Right atrium auricular region (tissue), 2 donors: ENCODE measurements at regions not wholly inside any gene's neighbourhood (a gene's known extent, or its start where the extent isn't known, plus 50 kb on each side); places are given as distances from the start of the nearest gene placed in this dataset.

Experiments
- DNase-seq: peaks from one replicate; pipeline ENCODE4 v3.0.0-alpha.2; 2019; ENCODE audit warnings: low spot score
- H3K27ac ChIP-seq, 2 donors: fragments of 200-600 bp; sonication (generic); 1 replicate in 1 of 2; 2 replicates in 1 of 2; pipeline ENCODE4 v1.5.1; 2016 to 2019
- H3K27me3 ChIP-seq, 2 donors: fragments of 200-600 bp; sonication (generic); one replicate each; pipeline versions ENCODE4 v1.5.1 to v1.6.0; 2017 to 2019
- H3K36me3 ChIP-seq: fragments of 200-600 bp; sonication (generic); one replicate; pipeline ENCODE4 v1.5.1; 2016
- H3K4me1 ChIP-seq, 2 donors: fragments of 200-600 bp; sonication (generic); one replicate each; pipeline versions ENCODE4 v1.5.1 to v1.6.0; 2017 to 2019
- H3K4me3 ChIP-seq, 2 donors: fragments of 200-600 bp; sonication (generic); 1 replicate in 1 of 2; 2 replicates in 1 of 2; pipeline ENCODE4 v1.5.1; 2017 to 2019; ENCODE audit warnings: mild to moderate bottlenecking in 1 of 2, moderate library complexity in 1 of 2
- H3K9me3 ChIP-seq, 2 donors: fragments of 200-600 bp; sonication (generic); one replicate each; pipeline ENCODE4 v1.5.1; 2019
- TF ChIP-seq, protein P1 (sequence below), 2 donors: fragments of 200-600 bp; sonication (generic); IDR thresholded peaks; one replicate each; pipeline ENCODE4 v1.5.1; 2019; ENCODE audit warnings: antibody characterized with exemption in 2 of 2

DNA sequence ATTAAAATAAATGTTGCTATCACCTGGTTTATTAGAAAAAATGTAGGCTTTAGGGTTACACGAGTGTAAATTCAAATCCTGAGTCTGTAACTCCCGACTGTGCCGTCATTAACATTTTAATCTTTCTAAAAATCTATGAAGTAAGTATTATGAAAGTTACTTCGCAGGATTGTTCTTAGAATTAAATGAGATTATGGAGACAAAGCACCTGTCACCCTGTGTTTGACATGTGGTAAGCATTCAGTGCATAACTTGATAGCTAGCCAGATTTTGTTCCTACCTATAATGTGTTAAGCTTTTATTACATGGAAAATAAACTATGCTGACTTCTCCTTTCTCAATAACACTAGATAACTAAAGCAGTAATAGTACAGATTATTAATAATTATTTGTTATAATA, 429.7 kb upstream of the MMS22L start:
- H3K9me3 ChIP-seq: no peaks in the 10 kb centered on the region
- H3K4me3 ChIP-seq: no peak overlapping the region
- H3K4me1 ChIP-seq: no peaks in the 10 kb centered on the region
- no peak overlapping the region for H3K27ac ChIP-seq
- DNase-seq: no peak
- TF ChIP-seq, protein P1, sequence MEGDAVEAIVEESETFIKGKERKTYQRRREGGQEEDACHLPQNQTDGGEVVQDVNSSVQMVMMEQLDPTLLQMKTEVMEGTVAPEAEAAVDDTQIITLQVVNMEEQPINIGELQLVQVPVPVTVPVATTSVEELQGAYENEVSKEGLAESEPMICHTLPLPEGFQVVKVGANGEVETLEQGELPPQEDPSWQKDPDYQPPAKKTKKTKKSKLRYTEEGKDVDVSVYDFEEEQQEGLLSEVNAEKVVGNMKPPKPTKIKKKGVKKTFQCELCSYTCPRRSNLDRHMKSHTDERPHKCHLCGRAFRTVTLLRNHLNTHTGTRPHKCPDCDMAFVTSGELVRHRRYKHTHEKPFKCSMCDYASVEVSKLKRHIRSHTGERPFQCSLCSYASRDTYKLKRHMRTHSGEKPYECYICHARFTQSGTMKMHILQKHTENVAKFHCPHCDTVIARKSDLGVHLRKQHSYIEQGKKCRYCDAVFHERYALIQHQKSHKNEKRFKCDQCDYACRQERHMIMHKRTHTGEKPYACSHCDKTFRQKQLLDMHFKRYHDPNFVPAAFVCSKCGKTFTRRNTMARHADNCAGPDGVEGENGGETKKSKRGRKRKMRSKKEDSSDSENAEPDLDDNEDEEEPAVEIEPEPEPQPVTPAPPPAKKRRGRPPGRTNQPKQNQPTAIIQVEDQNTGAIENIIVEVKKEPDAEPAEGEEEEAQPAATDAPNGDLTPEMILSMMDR (IDR thresholded peaks at IDR 0.05): no peak
- H3K27me3 ChIP-seq: no peaks in the 10 kb centered on the region
- no peaks in the 10 kb centered on the region for H3K36me3 ChIP-seq

DNA sequence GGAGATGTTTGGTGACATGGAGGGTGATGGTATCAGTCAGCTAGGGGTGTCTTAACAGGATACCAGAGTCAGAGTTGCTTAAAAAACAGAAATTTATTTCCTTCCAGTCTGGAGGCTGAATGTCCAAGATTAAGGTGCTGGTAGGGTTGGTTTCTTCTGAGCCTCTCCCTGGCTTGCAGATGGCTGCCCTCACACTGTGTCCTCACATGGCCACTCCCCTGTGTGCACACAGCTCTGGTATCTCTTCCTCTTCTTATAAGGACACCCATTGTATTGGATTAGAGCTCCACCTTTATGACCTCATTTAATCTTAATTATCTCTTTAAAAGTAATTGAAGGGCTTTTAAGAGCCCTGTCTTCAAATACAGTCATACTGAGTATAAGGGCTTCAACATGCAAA, 431.8 kb upstream of the MMS22L start:
- H3K4me3 ChIP-seq: no peak overlapping the region
- no peaks in the 10 kb centered on the region for H3K4me1 ChIP-seq
- TF ChIP-seq, protein P1 (IDR thresholded peaks at IDR 0.05): no peak
- H3K27ac ChIP-seq: no peak overlapping the region
- H3K9me3 ChIP-seq: no peaks in the 10 kb centered on the region
- H3K36me3 ChIP-seq: no peaks in the 10 kb centered on the region
- no peak for DNase-seq
- H3K27me3 ChIP-seq: no peaks in the 10 kb centered on the region

DNA sequence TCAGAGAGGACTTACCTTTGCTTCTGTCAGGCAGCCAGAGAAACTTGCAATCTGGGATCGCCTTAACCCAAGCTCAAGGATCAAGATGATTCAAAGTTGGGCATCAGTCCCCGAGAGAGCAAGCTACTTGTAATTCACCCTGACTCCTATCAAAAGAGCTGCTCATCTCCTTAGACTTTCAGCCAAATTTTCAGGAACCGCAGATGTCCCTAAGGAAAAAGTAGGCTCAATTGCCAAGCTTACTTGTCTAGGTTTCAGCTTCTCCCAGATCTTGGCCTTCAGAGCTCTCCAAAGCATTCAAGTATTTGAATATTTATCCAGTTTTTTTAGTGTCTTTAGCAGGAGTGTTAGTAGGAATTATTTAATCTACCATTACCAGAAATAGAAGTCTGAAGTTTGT, 434.1 kb upstream of the MMS22L start:
- H3K4me1 ChIP-seq: no peaks in the 10 kb centered on the region
- TF ChIP-seq, protein P1 (IDR thresholded peaks at IDR 0.05): no peak

DNA sequence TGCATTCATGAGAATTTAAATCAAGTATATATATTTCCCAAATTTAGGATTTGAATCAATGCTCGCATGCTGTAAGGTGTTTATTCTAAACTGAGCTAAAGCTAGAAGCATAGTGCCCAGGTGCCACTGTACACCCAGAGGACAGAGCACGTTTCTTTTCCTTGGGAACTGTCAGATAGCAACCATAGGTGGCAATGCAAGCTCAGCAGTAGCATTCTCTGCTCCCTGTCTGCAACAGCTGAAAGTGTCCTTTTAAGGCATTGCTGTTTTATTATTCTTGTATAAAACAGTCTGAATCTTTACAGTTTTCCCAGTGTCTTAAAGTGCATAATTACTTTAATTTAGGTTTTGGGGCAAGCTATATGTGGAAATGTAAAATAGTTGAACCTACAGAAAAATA, 443.4 kb upstream of the MMS22L start:
- Histone ChIP-seq H3K4me1 (no peaks in the 10 kb centered on the region), H3K36me3 (no peaks in the 10 kb centered on the region), H3K27ac (no peak overlapping the region), H3K27me3 (no peaks in the 10 kb centered on the region), H3K4me3 (no peak overlapping the region), H3K9me3 (no peaks in the 10 kb centered on the region)
- no peak for DNase-seq
- TF ChIP-seq, protein P1 (IDR thresholded peaks at IDR 0.05): no peak

More for the DNA sequence above, 434.1 kb upstream of the MMS22L start:
- Histone ChIP-seq H3K9me3 (no peaks in the 10 kb centered on the region), H3K4me3 (no peak overlapping the region), H3K36me3 (no peaks in the 10 kb centered on the region), H3K27me3 (no peaks in the 10 kb centered on the region), H3K27ac (no peak overlapping the region)
- no peak for DNase-seq

DNA sequence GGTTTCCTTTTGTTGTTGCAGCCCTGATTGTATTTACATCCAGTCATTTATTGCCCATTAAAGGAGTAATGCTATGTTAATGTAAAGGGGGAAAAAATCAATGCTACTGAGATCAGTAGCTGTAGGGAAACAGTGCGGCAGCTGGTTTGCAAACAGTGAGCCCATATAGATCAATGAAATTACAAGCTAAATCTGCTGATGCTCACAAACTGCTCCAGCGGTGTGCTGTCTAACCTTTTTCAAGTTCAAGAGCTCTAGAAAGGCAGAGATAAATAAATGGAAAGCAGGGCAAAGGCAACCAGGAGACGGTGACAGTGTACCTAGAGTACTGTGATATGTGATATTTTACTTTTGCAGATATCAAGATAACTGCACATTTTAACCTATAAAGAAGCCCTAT, 449.0 kb upstream of the MMS22L start:
- no peaks in the 10 kb centered on the region for H3K4me1 ChIP-seq
- no peaks in the 10 kb centered on the region for H3K27me3 ChIP-seq
- no peak overlapping the region for H3K27ac ChIP-seq
- DNase-seq: no peak
- H3K9me3 ChIP-seq: no peaks in the 10 kb centered on the region
- TF ChIP-seq, protein P1 (IDR thresholded peaks at IDR 0.05): no peak
- no peaks in the 10 kb centered on the region for H3K36me3 ChIP-seq
- H3K4me3 ChIP-seq: no peak overlapping the region

DNA sequence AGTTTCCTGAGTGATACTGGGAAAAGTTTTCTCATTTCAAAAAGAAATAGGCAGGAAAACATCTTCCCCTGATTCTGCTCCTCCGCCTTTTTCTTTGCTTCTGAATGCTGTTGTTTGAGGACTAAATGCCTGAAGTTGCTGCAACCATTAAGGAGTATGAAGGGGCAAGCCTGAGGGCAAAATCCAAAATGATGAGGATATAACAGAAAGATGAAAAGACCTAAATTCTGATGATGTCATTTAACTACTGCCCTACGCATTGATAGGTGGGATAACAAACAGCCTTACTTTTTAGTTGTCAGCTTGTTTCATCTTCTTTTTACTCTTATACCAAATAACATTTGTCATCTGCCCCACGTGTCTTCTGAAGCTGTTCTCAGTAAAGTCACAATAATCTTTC, 474.6 kb upstream of the MMS22L start:
- Histone ChIP-seq H3K27me3 (no peaks in the 10 kb centered on the region), H3K4me3 (no peak overlapping the region), H3K27ac (no peak overlapping the region), H3K9me3 (no peaks in the 10 kb centered on the region), H3K36me3 (no peaks in the 10 kb centered on the region), H3K4me1 (no peaks in the 10 kb centered on the region)
- TF ChIP-seq, protein P1 (IDR thresholded peaks at IDR 0.05): no peak
- DNase-seq: no peak
